ENCODE measurements at regions not wholly inside any gene's neighbourhood (a gene's known extent, or its start where the extent isn't known, plus 50 kb on each side); places are given as distances from the start of the nearest gene placed in this dataset.
"Not testable (repeated sequence)": the region's sequence is repeated elsewhere in the genome, so short reads cannot be mapped to it uniquely, and the experiment has no call there.

DNA sequence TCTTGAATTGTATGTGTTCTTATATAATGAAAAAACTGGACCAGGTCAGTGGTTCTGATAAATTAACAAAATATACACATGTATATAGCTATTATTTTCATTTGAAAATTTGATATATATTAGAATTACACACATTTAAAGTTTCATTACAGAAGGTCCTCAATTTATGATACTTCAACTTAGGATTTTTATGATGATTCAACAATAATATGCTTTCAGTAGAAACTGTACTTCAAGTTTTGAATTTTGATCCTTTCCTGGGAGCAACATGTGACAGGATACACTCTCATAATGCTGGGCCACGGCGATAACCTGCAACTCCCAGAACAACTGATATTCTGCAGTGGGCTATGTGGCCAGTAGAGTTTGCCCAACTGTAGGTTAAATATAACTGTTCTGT, 344.7 kb downstream of the TAF11L14 start:
- no peak for DNase-seq (ENCODE audit: low read depth)

DNA sequence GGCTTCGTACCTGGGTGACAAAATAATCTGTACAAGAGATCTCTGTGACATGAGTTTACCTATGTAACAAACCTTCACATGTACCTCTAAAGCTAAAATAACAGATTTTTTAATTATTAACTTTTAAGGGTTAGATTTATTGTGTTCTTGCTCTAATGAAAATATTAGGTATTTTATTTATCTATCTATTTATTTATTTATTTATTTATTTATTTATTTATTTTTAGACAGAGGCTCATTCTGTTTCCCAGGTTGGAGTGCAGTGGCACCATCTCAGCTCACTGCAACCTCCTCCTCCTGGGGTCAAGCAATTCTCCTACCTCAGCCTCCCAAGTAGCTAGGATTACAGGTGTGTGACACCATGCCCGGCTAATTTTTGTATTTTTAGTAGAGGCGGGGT, 348.4 kb downstream of the TAF11L14 start:
- not testable (repeated sequence) for DNase-seq (ENCODE audit: low read depth)

DNA sequence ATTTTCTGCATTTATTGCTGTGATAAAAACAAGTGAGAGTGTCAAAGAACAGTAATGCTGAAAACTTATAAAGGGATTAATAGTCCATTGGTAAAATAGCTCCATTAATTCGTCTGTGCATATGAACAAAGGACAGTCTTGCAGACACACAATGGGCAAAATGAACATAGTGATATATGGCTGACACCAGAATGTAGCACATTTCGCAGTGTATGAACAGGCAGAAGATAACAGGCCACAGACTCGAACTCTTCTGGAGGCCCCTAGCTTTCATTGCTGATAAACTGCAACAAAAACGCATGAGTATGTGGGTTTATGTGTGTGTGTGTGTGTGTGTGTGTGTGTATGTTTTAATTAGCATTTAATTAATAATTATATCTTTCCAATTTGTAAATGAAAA, 354.8 kb downstream of the TAF11L14 start:
- DNase-seq (ENCODE audit: low read depth), result no peak

DNA sequence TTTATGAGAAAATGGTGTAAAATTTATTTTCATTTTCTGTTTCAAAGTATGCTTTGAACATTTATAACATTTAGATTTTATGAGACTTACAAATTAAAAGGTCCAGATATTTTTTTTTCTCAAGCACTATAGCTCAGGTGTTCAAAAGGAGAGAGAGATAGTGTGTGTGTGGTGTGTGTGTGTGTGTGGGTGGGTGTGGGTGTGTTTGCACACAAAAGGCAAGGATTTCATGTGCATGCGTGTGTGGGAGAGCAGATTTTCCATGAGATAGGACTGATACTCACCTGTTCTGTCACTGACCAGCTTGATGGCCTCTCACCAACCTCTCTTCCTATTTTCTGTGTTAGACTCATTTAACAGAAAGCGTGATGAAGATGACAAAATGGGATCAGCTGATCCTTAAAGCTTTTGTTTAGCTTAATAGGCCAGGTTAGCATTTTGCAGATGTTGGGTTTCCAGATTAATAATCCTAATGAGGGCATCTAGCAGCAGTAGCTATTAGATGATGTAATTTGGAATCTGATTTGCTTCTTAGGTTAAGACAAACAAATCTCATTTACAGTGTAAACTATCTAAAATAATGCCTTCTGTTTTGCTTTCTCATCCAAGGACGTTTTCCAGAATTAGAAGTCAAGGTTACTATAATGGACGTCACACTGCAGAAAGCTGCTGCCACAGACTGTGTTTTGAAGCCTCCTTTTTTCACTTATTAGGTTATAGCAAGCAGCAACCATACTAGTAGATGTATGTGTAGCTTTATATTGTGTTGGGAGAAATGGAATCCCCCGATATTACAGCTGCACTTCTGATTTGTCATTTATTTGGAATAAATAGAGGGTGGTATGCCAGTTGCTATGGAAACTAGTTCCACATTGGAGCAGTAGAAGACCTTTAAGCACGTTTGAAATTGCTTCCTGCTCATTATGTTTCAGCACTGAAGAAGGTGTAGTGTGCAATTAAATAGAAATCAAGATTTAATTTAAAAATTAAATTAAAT, 355.6 kb downstream of the TAF11L14 start:
- no peak for DNase-seq (ENCODE audit: low read depth)

DNA sequence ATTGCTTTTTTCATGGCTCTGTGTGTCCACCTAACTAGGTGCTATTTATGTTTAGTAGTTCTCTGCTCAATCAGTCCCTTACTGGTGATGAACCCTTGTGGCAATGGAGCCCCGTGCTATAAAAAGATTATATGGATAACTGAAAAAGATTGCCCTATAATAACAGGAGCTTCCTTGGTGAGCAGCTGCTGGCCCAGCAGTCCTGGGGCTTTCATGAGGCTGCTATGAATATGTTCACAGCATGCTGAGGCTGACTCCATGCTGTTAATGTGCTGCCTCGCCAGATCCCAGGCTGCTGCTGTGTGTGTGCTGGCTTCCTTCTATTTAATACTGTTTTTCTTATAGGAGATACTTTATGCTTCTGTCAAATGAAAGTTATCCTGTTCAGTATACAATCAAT, 357.5 kb downstream of the TAF11L14 start:
- DNase-seq (ENCODE audit: low read depth), result no peak

DNA sequence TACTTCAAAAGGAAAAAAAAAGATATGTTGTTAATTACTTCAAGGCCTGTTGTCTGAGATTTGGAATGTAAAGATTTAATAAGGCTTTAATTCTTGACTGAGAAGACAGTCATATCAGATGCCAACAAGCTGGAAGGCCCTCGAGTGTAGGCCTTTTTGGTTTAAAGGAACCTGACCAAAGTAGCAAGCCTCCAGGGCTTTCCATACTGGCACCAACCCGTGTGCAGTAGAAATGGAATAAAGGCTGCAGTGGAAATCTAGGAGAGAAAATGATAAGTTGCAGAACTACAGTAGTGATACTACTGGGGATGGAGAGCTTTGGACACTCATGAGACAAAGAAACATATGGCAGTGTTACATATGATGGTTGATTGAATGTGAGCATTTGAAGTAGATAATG, 358.0 kb downstream of the TAF11L14 start:
- DNase-seq (ENCODE audit: low read depth), result no peak

DNA sequence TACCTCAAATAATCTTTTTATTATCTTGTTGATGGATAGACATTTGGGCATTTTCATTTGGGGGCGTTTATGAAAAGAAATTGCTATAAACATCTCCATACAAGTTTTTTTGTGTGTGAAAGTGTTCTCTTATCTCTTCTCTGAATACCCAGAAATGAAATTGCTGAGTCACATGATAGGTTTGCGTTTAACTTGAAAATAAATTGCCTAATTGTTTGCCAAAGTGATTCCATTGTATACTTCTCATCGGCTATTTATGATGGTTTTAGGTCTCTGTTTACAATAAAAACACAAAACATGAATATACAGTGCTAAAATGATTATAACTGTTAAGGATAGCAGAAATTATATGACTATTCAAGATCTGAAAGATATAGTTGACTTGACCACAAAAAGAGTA, 361.7 kb downstream of the TAF11L14 start:
- DNase-seq (ENCODE audit: low read depth), result no peak

DNA sequence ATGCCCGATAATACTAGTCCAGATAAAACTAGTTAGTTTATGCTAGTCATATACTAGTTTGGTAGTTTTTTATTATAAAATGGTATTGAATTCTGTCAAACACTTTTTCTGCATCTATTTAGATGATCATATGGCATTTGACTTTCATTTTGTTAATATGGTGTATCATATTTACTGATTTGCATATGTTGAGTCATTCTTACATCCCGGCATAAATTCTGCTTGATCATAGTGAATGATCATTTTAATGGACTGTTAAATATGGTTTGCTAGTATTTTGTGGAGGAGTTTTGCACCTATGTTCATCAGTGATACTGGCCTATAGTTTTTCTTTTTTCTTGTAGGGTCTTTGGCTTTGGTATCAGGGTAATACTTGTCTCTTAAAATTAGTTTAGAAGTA, 365.6 kb downstream of the TAF11L14 start:
- DNase-seq (ENCODE audit: low read depth), result no peak

DNA sequence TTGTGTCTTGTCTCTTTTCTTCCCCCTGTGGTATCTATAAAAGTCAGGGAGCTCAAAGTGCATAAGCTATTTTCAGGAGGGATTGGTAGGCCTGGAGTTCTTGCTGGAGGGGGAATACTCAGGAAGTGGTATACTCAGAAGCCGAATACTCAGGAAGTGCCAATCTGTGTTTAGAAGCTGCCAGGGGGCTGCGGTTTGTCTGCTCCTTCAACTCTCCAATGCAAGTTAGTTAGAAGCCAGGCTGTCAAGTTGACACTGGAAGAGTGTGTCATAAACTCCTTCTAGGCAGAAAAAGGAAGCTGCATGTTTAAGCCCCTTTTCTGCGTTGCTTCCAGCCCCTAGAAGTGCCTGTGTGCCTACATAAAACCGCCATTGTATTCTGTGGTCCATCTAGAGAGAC, 366.5 kb downstream of the TAF11L14 start:
- DNase-seq (ENCODE audit: low read depth), result no peak

DNA sequence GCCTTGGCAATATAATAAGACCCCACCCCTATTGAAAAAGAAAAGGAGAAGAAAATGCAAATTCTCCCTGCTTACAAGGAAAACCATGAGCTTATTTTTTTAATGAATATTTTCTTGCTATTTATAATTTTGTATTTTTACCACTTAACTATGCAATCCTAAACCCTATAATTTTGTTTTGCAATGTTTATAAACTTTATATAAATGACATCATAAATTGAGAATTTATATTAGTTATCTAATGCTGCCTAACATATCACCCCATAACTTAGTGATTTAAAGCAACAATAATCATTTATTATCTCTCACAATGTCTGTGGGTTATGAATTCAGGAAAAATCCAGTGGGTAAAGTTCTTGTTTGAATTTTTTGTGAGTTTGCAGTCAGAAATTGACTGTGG, 369.1 kb downstream of the TAF11L14 start:
- DNase-seq (ENCODE audit: low read depth), result no peak

DNA sequence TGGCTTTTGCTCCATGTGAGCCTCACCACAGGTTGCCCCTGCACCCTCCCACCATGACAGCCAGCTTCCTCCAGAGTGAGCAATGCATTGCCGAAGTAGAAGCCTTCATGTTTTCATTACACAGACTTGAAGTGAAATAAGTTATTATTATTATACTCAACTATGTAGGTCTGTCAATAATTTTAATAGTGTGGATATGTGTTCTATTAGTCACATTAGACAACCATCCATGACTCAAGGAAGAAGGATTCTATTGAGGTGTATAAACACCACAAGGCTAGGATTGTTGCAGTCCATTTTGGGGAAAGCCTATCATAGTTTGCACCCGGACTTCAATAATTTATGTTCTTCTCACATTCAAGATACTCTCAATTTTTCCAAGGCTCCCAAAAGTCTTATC, 369.5 kb downstream of the TAF11L14 start:
- DNase-seq (ENCODE audit: low read depth), result no peak

DNA sequence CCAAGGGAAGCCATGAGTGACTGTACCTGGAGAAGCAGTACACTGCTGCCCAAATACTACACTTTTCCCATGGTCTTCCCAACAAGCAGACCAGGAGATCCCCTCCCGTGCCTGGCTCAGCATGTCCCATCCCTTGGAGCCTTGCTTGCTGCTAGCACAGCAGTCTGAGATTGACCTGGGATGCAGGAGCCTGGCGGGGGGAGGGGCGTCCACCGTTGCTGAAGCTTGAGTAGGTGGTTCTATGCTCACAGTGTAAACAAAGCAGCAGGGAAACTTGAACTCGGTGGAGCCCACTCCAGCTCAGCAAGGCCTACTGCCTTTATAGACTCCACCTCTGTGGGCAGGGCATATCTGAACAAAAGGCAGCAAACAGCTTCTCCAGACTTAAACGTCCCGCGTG, 372.0 kb downstream of the TAF11L14 start:
- not testable (repeated sequence) for DNase-seq (ENCODE audit: low read depth)

DNA sequence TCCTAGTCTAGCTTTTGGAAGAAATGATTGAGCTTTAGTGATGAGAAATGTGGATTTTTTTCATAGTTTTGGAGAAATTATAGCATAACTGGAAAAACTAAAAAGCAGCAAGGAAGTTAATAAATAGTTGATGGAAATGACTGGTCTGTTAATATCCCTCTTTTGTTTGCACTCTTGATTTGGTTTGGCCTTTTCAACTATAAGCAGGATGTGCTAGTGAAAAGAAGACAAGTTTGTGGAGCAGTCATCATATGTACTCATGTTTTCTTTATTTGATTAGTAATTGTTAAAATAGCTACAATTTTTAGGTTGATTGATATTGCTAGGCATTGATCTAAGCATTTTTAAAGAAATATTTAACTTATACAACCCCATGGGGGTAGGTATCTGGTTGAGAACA, 374.7 kb downstream of the TAF11L14 start:
- no peak for DNase-seq (ENCODE audit: low read depth)

DNA sequence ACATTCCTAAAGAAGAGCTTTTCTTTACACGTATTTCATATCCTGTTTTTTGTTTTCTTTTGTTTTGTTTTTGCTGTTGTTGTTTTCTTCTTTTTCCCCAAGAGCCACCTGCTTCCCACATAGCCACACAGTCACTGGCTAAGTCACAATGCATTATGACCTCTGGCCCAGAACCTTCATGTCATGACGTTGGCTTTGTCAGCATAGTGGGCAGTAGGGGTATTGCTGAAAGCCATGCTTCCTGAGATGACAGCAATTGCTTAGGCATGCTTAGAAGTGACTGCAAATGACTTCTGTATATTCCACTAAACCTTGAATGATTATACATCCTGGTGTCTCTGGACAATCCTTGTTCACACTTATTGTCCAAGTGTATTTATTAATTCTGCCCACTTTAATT, 375.8 kb downstream of the TAF11L14 start:
- no peak for DNase-seq (ENCODE audit: low read depth)

DNA sequence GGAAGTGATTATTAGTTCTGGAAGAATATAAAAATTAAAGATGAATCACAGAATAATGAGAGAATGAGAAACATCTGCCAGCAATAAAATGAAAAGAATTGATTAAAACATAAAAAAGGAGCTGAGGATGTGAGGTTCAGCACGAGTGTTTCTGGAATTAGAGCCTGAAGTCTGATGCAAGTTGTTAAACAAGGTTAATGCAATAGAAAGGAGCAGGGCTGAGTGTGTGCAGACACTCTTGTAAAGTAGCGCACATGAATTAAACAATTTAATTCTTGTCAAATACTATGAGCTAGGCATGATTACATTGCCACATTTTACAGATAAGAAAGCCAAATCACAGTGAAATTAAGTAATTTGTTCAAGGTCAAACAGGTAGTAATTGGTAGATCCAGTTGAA, 384.2 kb downstream of the TAF11L14 start:
- DNase-seq (ENCODE audit: low read depth), result no peak

DNA sequence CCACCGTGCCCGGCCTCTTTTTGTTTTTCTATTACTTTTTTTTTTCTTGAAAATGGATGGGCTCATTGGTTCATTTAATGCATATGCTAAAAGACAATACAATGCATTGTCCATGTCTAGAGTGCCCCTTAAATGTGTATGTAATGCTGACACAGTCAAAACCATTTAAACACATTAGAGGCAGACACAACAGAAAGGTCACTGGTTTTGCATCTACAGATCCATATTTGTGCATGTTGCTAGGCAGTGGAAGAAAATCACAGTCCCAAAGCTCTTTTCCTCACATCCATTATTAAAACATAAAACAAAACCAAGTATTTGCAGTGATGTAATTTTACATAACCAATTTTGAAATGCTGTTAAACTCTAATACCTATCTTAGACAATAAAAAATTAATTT, 389.0 kb downstream of the TAF11L14 start:
- DNase-seq (ENCODE audit: low read depth), result no peak

DNA sequence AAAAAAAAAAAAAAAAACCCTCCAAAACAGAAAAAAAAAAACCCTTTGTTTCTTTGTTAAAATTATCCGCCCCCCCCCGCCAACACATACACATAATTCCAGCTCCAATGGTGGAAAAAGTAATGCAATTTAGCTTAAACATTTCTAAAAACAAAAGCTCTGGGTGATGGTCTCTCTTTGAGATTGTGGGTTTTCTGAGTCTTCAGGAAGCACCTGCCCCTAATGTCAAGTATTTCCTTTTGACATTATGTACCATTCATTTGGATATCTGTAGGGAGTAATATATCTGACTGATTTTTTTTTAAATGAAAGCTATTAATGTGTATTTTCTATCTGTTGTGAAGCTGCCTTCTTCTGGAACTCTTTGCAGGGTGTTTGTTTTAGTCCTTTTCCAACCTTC, 389.7 kb downstream of the TAF11L14 start:
- DNase-seq (ENCODE audit: low read depth), result no peak

DNA sequence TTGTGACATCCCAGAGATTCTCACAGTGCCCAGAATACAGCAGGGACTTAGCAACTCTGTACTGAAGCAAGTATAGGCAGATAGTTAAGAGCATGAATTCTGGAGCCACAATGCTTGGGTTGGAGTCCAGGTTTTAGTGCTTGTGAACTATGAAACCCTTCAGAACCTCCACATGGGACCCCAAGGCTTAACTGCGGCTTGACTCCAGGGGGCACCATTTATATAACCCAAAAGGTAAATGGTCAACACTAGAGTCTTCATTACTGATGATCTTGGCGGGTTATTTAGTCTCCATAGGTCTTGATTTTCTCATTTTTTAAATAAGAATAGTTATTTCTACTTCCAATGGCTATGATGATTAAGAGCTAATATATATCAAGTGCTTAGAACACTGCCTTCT, 390.3 kb downstream of the TAF11L14 start:
- no peak for DNase-seq (ENCODE audit: low read depth)

DNA sequence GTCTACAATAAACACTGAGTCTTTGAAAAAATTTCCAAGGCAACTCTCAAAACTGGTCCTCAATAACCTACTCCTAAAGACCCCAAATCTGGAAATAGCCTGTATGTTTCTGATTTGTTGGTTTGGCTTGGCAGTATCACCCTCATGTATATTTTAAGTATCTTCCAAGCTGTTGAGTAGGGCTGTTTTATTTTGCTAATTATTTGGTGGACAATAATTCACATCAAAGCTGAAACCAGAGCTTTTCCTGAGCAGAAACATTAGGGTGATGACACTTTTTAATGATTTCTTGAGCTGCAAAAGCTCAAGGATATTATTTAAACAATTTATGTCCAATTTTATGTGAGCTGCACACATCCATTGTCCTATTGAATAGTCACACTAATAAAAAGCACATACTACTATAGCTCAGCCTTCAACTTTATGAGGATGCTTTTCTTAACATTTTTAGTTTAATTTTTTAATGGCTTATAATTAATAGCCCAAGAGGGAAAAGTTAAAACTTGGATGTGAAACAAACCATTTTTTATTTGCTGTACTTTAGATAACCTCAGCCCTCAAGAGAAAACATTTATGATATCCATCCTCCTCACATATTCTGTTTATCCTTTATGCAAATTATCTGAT, 393.1 kb downstream of the TAF11L14 start:
- DNase-seq (ENCODE audit: low read depth), result no peak

DNA sequence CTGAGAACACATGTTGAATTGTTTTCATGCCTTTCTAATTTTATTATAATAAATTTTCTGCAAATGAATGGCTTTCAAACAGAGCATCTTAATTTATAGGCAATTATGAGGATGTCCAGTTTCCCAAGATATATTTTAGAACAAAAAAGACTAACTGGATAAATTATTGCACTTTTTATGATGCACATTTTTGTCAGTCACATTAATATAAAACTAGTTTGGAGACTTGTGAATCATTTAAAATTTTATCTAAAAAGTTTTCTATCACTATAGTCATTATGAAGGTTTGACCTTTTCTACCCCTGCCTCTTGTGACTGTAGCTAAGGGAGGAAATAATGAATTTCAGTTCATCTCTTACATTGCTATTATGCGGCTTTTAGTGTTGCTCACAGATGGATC, 393.8 kb downstream of the TAF11L14 start:
- no peak for DNase-seq (ENCODE audit: low read depth)

DNA sequence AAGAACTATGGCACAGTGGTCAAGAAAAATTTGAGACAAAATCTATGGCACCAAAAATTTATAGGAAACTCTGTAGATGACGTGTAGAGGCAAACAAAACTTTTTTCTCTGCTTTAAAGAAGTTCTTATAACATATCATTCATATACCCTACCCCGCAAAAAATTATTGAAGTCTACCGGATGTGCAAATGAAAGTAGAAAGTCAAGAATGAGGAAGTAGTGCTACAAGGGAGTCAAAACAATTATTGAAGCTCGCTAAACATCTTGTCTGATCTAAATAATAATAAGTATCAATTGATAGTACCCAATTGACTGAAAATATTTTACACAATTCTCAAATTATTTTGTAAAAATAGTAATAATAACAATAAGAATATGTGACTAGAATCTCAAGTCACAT, 398.5 kb downstream of the TAF11L14 start:
- DNase-seq (ENCODE audit: low read depth), result no peak

DNA sequence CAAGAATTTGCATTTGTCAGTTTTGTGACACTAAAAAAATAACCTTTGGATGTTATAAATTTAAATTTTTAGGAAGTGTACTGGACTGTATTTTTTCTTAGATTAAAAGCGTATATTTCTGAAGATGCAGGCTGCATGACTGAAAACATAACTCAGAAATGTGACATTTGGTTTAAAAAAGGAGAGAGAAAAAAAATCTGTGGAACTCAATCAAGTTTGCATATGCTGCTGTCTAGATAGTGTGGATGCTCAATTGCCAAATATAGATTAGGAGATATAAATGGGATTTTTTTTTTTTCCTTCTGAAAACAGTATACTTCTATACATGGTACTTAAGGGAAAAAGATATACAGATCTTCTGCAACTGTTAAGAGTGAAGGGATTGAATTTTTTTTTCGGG, 402.3 kb downstream of the TAF11L14 start:
- no peak for DNase-seq (ENCODE audit: low read depth)

DNA sequence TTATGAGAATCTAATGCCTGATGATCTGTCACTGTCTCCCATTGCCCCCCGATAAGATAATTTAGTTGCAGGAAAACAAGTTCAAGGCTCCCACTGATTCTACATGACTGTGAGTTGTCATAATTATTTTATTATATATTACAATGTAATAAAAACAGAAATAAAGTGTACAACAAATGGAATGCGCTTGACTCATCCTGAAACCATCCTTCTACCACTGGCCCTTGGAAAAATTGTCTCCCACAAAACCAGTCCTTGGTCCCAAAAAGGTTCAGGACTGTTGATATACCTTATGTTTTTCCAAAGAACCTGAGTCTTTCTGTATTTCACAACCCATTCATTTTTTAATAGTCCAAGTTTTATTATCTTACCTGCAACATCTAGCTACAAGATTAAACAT, 403.5 kb downstream of the TAF11L14 start:
- no peak for DNase-seq (ENCODE audit: low read depth)

DNA sequence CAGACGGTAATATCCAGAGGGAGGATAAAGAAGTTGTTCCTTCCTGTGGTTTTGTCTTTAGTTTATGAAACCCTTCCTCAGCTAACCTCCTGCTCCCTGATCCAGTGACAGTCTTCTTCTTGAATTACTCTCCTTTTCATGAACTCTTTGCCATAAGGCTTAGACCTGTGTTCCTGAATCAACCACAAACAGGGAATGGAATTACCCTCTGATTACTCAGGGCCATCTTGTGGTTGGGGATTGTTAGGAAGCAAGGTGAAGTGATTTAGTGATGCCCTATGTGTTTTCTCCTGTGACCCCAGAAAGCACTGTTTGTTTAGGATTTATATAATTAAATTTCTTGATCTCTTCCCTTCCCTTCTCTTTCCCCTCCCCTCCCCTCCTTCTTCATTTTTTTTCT, 409.1 kb downstream of the TAF11L14 start:
- DNase-seq (ENCODE audit: low read depth), result no peak

Measured in stimulated activated CD8-positive, alpha-beta memory T cell treated with anti-CD3 and anti-CD28 coated beads, Interleukin-4, amount 100 ng/mL, for 24 hours (primary cell).